CD14-positive monocyte (primary cell): ENCODE measurements at regions not wholly inside any gene's neighbourhood (a gene's known extent, or its start where the extent isn't known, plus 50 kb on each side); places are given as distances from the start of the nearest gene placed in this dataset.

Experiments used
- DNase-seq, 3 donors: peaks; one replicate each; pipeline ENCODE4 v3.0.0-alpha.2; 2011 to 2022
- H2AFZ ChIP-seq: 2 replicates; pipeline ENCODE4 v1.6.0; 2012; ENCODE audit warnings: mild to moderate bottlenecking, low read depth, low read length, inconsistent platforms; ENCODE audit not compliant: insufficient read depth, poor library complexity, severe bottlenecking
- H3K27ac ChIP-seq, 2 donors: 1 replicate in 1 of 2; 2 replicates in 1 of 2; pipeline ENCODE4 v1.5.1; 2012 to 2013; ENCODE audit warnings: low read length in 2 of 2, control low read depth in 1 of 2, inconsistent platforms in 1 of 2, low read depth in 1 of 2, mild to moderate bottlenecking in 1 of 2
- H3K27me3 ChIP-seq, 2 donors: one replicate each; pipeline versions ENCODE4 v1.6.0 to v1.6.1; 2011 to 2013; ENCODE audit warnings: low read length in 2 of 2; ENCODE audit not compliant: control insufficient read depth in 2 of 2, insufficient read depth in 2 of 2
- H3K36me3 ChIP-seq, 2 donors: replicated peaks in 1 of 2; 1 replicate in 1 of 2; 2 replicates in 1 of 2; pipeline versions ENCODE4 v1.5.1 to v1.6.1; 2012 to 2013; ENCODE audit warnings: low read length in 2 of 2, control low read depth in 1 of 2, inconsistent platforms in 1 of 2, mild to moderate bottlenecking in 1 of 2; ENCODE audit not compliant: insufficient read depth in 2 of 2, control insufficient read depth in 1 of 2
- H3K4me1 ChIP-seq, 2 donors: 1 replicate in 1 of 2; 2 replicates in 1 of 2; pipeline versions ENCODE4 v1.5.1 to v1.6.1; 2012 to 2013; ENCODE audit warnings: low read length in 2 of 2, control low read depth in 1 of 2, inconsistent platforms in 1 of 2, mild to moderate bottlenecking in 1 of 2, moderate library complexity in 1 of 2; ENCODE audit not compliant: insufficient read depth in 2 of 2, control insufficient read depth in 1 of 2
- H3K4me2 ChIP-seq: replicated peaks from 2 replicates; pipeline ENCODE3; 2012; ENCODE audit warnings: low read length, moderate library complexity, mild to moderate bottlenecking; ENCODE audit not compliant: poor library complexity, severe bottlenecking; ENCODE audit errors: extremely low read depth
- H3K4me3 ChIP-seq, 3 experiments: fragments of 200-600 bp in 1 of 3; sonication (generic) in 1 of 3; replicated peaks in 1 of 3; 1 replicate in 2 of 3; 2 replicates in 1 of 3; pipeline ENCODE4 v1.5.1; 2011 to 2013; ENCODE audit warnings: low read length in 3 of 3, mild to moderate bottlenecking in 3 of 3, control low read depth in 2 of 3, low read depth in 2 of 3, inconsistent platforms in 1 of 3, moderate library complexity in 1 of 3
- H3K79me2 ChIP-seq: 2 replicates; pipeline ENCODE4 v1.6.0; 2012; ENCODE audit warnings: mild to moderate bottlenecking, control low read depth, inconsistent platforms, low read length, moderate library complexity; ENCODE audit not compliant: insufficient read depth
- H3K9ac ChIP-seq: 2 replicates; pipeline ENCODE4 v1.6.0; 2017; ENCODE audit warnings: low read length, mild to moderate bottlenecking; ENCODE audit not compliant: insufficient read depth, poor library complexity, severe bottlenecking
- H3K9me3 ChIP-seq, 2 donors: replicated peaks in 1 of 2; 1 replicate in 1 of 2; 2 replicates in 1 of 2; pipeline versions ENCODE4 v1.5.1 to v1.6.1; 2012 to 2013; ENCODE audit warnings: low read length in 2 of 2, control low read depth in 1 of 2; ENCODE audit not compliant: control insufficient read depth in 1 of 2, insufficient read depth in 1 of 2
- H4K20me1 ChIP-seq: 2 replicates; pipeline ENCODE4 v1.6.0; 2012; ENCODE audit warnings: mild to moderate bottlenecking, low read length, control low read depth, moderate library complexity; ENCODE audit not compliant: insufficient read depth
- H3K27ac Mint-ChIP-seq, 7 donors: one replicate each; pipeline ENCODE4 v1.8.0; 2020; ENCODE audit warnings: mild to moderate bottlenecking in 7 of 7, mixed read lengths in 7 of 7, moderate library complexity in 6 of 7, inconsistent platforms in 2 of 7
- H3K27me3 Mint-ChIP-seq, 3 donors: one replicate each; pipeline ENCODE4 v1.8.0; 2021 to 2022; ENCODE audit warnings: low read depth in 3 of 3, mild to moderate bottlenecking in 3 of 3, mixed read lengths in 3 of 3, moderate library complexity in 3 of 3, inconsistent platforms in 1 of 3
- H3K36me3 Mint-ChIP-seq, 2 donors: one replicate each; pipeline ENCODE4 v1.8.0; 2020; ENCODE audit warnings: mixed read lengths in 2 of 2, inconsistent platforms in 1 of 2, mild to moderate bottlenecking in 1 of 2
- H3K4me1 Mint-ChIP-seq: one replicate; pipeline ENCODE4 v1.8.0; 2020; ENCODE audit warnings: mild to moderate bottlenecking, mixed read lengths
- H3K4me3 Mint-ChIP-seq, 2 donors: one replicate each; pipeline ENCODE4 v1.8.0; 2020; ENCODE audit warnings: mild to moderate bottlenecking in 2 of 2, mixed read lengths in 2 of 2, moderate library complexity in 1 of 2
- H3K9me3 Mint-ChIP-seq, 7 donors: one replicate each; pipeline ENCODE4 v1.8.0; 2020 to 2022; ENCODE audit warnings: mixed read lengths in 7 of 7, mild to moderate bottlenecking in 6 of 7, moderate library complexity in 6 of 7, inconsistent platforms in 2 of 7
- WGBS: methylation state at CpG from one replicate; pipeline ENCODE4 v1.1.5; 2013; ENCODE audit warnings: missing lambda C conversion rate; ENCODE audit not compliant: insufficient coverage; 5-methylcytosine and 5-hydroxymethylcytosine counted together
- intact Hi-C, 2 donors: fragments of 100-400 bp; cut with micrococcal nuclease; formaldehyde crosslinking; loops; one replicate each; pipeline versions ENCODE4 v1.15.0 to v1.15.1; 2023
- TF ChIP-seq, protein P1 (sequence below): fragments of 200-600 bp; IDR thresholded peaks from one replicate; pipeline ENCODE4 v1.8.0; 2022; ENCODE audit warnings: antibody characterized with exemption, mild to moderate bottlenecking

DNA sequence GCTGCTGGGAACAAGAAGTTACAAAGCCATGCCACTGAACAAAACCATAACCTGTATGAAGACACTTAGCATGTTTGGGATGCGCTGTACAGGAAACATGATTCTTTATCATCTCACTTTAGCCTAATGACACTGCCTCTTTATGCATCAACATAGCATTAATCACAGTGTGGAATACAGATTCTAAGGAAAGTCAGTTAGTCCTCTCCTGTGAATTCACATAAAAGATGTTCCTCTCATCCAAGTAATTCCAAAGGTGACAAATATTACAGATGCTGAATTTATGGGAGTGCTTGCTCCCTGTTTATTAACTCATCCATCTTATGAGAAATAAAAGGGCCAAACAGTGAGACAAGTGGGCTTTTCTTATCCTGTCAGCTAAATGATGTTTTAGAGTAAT lies 1677.7 kb downstream of the EFNA5 start:
- H2AFZ ChIP-seq = no peak overlapping the region
- Mint-ChIP-seq H3K36me3 (no peaks in the 10 kb centered on the region), H3K27me3 (no peaks in the 10 kb centered on the region), H3K4me3 (no peak overlapping the region), H3K27ac (no peak overlapping the region), H3K9me3 (peaks cover 0 to 6% (median 0%) of the 10 kb centered on the region in 7 donors), H3K4me1 (no peaks in the 10 kb centered on the region)
- H3K9me3 ChIP-seq = peaks cover 3 to 7% of the 10 kb centered on the region in 2 donors
- intact Hi-C loops = no loop called here
- H3K4me2 ChIP-seq = no peak overlapping the region
- no peaks in the 10 kb centered on the region for H3K36me3 ChIP-seq
- H3K4me1 ChIP-seq = no peaks in the 10 kb centered on the region
- TF ChIP-seq, protein P1, sequence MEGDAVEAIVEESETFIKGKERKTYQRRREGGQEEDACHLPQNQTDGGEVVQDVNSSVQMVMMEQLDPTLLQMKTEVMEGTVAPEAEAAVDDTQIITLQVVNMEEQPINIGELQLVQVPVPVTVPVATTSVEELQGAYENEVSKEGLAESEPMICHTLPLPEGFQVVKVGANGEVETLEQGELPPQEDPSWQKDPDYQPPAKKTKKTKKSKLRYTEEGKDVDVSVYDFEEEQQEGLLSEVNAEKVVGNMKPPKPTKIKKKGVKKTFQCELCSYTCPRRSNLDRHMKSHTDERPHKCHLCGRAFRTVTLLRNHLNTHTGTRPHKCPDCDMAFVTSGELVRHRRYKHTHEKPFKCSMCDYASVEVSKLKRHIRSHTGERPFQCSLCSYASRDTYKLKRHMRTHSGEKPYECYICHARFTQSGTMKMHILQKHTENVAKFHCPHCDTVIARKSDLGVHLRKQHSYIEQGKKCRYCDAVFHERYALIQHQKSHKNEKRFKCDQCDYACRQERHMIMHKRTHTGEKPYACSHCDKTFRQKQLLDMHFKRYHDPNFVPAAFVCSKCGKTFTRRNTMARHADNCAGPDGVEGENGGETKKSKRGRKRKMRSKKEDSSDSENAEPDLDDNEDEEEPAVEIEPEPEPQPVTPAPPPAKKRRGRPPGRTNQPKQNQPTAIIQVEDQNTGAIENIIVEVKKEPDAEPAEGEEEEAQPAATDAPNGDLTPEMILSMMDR = no peak
- no CpG with 5 or more reads among the region's 1 CpG for WGBS
- no peaks in the 10 kb centered on the region for H3K79me2 ChIP-seq
- no peaks in the 10 kb centered on the region for H4K20me1 ChIP-seq
- no peak overlapping the region for H3K27ac ChIP-seq
- H3K4me3 ChIP-seq = no peak overlapping the region
- no peaks in the 10 kb centered on the region for H3K27me3 ChIP-seq
- no peak for DNase-seq
- no peak overlapping the region for H3K9ac ChIP-seq

DNA sequence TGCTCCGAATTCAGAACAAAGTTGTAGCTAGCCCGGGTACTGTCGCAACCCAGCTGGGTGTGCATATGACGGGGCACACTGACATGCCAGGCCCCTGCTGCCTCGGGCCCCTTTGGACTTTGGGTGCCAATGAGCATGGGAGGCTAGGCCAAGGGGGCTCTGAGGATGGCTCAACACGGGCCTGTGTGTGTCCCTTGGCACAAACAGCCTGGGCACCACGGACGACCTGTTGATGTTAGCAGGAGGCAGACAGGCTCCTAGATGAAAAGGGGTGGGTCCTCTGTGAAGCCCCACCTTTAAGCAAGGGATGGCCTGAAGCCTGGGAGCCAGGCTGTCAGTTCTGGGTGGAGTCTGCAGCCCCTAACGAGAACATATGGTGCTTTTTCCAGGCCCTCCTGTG lies 1688.2 kb downstream of the EFNA5 start:
- peaks cover 0 to 11% of the 10 kb centered on the region in 2 donors for H3K9me3 ChIP-seq
- H3K27ac ChIP-seq = no peak overlapping the region
- intact Hi-C loops = loop anchor here in 1 of 2 donors (5.0 kb wide), 1 partner anchor 85 kb away; no protein-coding TSS in a partner anchor
- no peaks in the 10 kb centered on the region for H4K20me1 ChIP-seq
- no peak overlapping the region for H3K4me2 ChIP-seq
- no peaks in the 10 kb centered on the region for H3K27me3 ChIP-seq
- Mint-ChIP-seq H3K4me1 (no peaks in the 10 kb centered on the region), H3K9me3 (peaks cover 0 to 7% (median 0%) of the 10 kb centered on the region in 7 donors), H3K27me3 (peaks cover 0 to 4% (median 0%) of the 10 kb centered on the region in 3 donors), H3K4me3 (no peak overlapping the region), H3K36me3 (no peaks in the 10 kb centered on the region), H3K27ac (no peak overlapping the region)
- TF ChIP-seq, protein P1 = no peak
- WGBS = 94% methylated on average over 7 of the region's 9 CpGs
- H3K9ac ChIP-seq = no peak overlapping the region
- no peak overlapping the region for H2AFZ ChIP-seq
- no peak for DNase-seq
- no peaks in the 10 kb centered on the region for H3K36me3 ChIP-seq
- no peak overlapping the region for H3K4me3 ChIP-seq
- no peaks in the 10 kb centered on the region for H3K4me1 ChIP-seq
- no peaks in the 10 kb centered on the region for H3K79me2 ChIP-seq
